GM23338 (cell line): ENCODE measurements at regions not wholly inside any gene's neighbourhood (a gene's known extent, or its start where the extent isn't known, plus 50 kb on each side); places are given as distances from the start of the nearest gene placed in this dataset.

ENCODE experiments used
- ATAC-seq: fragments of 200-7000 bp; cut with Tn5 transposase; 3 replicates; pipeline ENCODE4 v1.9.1; 2020
- DNase-seq: peaks from one replicate; pipeline ENCODE4 v3.0.0-alpha.2; 2015; ENCODE audit warnings: low spot score
- H2AFZ ChIP-seq: fragments of 200-600 bp; sonication (generic); 2 replicates; pipeline ENCODE4 v1.8.0; 2016; ENCODE audit warnings: antibody characterized with exemption, mild to moderate bottlenecking, moderate library complexity
- H3F3A ChIP-seq: fragments of 200-600 bp; sonication (generic); replicated peaks from 2 replicates; pipeline ENCODE4 v1.8.0; 2017; ENCODE audit warnings: antibody characterized with exemption, mixed run types, low read depth
- H3K27ac ChIP-seq: fragments of 200-600 bp; sonication (generic); 2 replicates; pipeline ENCODE4 v1.6.1; 2016; ENCODE audit warnings: low read depth
- H3K27me3 ChIP-seq: fragments of 200-600 bp; sonication (generic); 2 replicates; pipeline ENCODE4 v1.8.0; 2016; ENCODE audit warnings: mild to moderate bottlenecking, mixed run types, moderate library complexity; ENCODE audit not compliant: insufficient read depth
- H3K36me3 ChIP-seq: fragments of 200-600 bp; sonication (generic); 2 replicates; pipeline ENCODE4 v1.8.0; 2016; ENCODE audit warnings: mild to moderate bottlenecking; ENCODE audit not compliant: insufficient read depth
- H3K4me1 ChIP-seq: fragments of 200-600 bp; sonication (generic); 2 replicates; pipeline ENCODE4 v1.8.0; 2016; ENCODE audit warnings: mild to moderate bottlenecking, moderate library complexity; ENCODE audit not compliant: insufficient read depth
- H3K4me2 ChIP-seq: fragments of 200-600 bp; sonication (generic); 2 replicates; pipeline ENCODE4 v1.7.1; 2017; ENCODE audit warnings: mixed run types
- H3K4me3 ChIP-seq: fragments of 200-600 bp; sonication (generic); 2 replicates; pipeline ENCODE4 v1.6.1; 2016; ENCODE audit warnings: mixed run types
- H3K79me2 ChIP-seq: fragments of 200-600 bp; sonication (generic); replicated peaks from 2 replicates; pipeline ENCODE4 v1.8.0; 2017; ENCODE audit warnings: mild to moderate bottlenecking; ENCODE audit not compliant: insufficient read depth
- H3K9me2 ChIP-seq: fragments of 200-600 bp; sonication (generic); 2 replicates; pipeline ENCODE4 v1.8.0; 2017; ENCODE audit not compliant: insufficient read depth
- H4K20me1 ChIP-seq: fragments of 200-600 bp; sonication (generic); replicated peaks from 2 replicates; pipeline ENCODE4 v1.8.0; 2017; ENCODE audit warnings: mild to moderate bottlenecking; ENCODE audit not compliant: insufficient read depth
- H3K27ac Mint-ChIP-seq: 2 replicates; pipeline ENCODE4 v1.8.0; 2020; ENCODE audit warnings: inconsistent platforms, mild to moderate bottlenecking, moderate library complexity, mixed read lengths
- H3K27me3 Mint-ChIP-seq: 3 replicates; pipeline ENCODE4 v1.8.0; 2022; ENCODE audit warnings: low read depth, mild to moderate bottlenecking, moderate library complexity, mixed read lengths, inconsistent platforms; ENCODE audit not compliant: insufficient read depth, poor library complexity
- H3K36me3 Mint-ChIP-seq: 3 replicates; pipeline ENCODE4 v1.8.0; 2021; ENCODE audit warnings: low read depth, mild to moderate bottlenecking, inconsistent platforms, moderate library complexity, mixed read lengths
- H3K4me1 Mint-ChIP-seq: 3 replicates; pipeline ENCODE4 v1.8.0; 2020; ENCODE audit warnings: mild to moderate bottlenecking, inconsistent platforms, mixed read lengths
- H3K4me3 Mint-ChIP-seq: 3 replicates; pipeline ENCODE4 v1.8.0; 2021; ENCODE audit warnings: moderate library complexity, mild to moderate bottlenecking, inconsistent platforms, mixed read lengths
- H3K9me3 Mint-ChIP-seq: 3 replicates; pipeline ENCODE4 v1.8.0; 2020; ENCODE audit warnings: moderate library complexity, mild to moderate bottlenecking, inconsistent platforms, mixed read lengths
- CREB1 ChIP-seq: fragments of 250-450 bp; sonication (Bioruptor Pico); IDR thresholded peaks from 2 replicates; pipeline ENCODE4 v1.5.0; 2020; ENCODE audit warnings: low read depth, mild to moderate bottlenecking, moderate library complexity
- CTCF ChIP-seq, 2 experiments: fragments of 200-600 bp in 1 of 2; sonication (generic) in 1 of 2; conservative IDR thresholded peaks; 2 replicates each; pipeline versions ENCODE4 v1.5.1 to v1.6.1; 2016 to 2017; ENCODE audit warnings: antibody characterized with exemption in 2 of 2, low read depth in 2 of 2, mild to moderate bottlenecking in 2 of 2, moderate library complexity in 1 of 2
- EZH2 ChIP-seq: fragments of 200-600 bp; sonication (generic); IDR thresholded peaks from one replicate; pipeline ENCODE4 v1.8.0; 2017; ENCODE audit warnings: antibody characterized with exemption, mild to moderate bottlenecking, low read depth; ENCODE audit not compliant: unreplicated experiment
- EZH2phosphoT487 ChIP-seq: fragments of 200-600 bp; sonication (generic); IDR thresholded peaks from one replicate; pipeline ENCODE4 v1.8.1; 2018; ENCODE audit warnings: antibody characterized with exemption; ENCODE audit not compliant: unreplicated experiment
- JUNB ChIP-seq: IDR thresholded peaks from one replicate; pipeline ENCODE4 v1.6.1; 2016; ENCODE audit warnings: antibody characterized with exemption; ENCODE audit not compliant: unreplicated experiment
- NANOG ChIP-seq: IDR thresholded peaks from 2 replicates; pipeline ENCODE4 v1.6.1; 2016; ENCODE audit warnings: antibody characterized with exemption, borderline replicate concordance
- POLR2AphosphoS5 ChIP-seq: IDR thresholded peaks from 2 replicates; pipeline ENCODE4 v1.6.1; 2016; ENCODE audit warnings: antibody characterized with exemption, low read depth
- STAT1 ChIP-seq: IDR thresholded peaks from one replicate; pipeline ENCODE4 v1.6.1; 2016; ENCODE audit warnings: antibody characterized with exemption; ENCODE audit not compliant: unreplicated experiment
- ZNF114 ChIP-seq: fragments of 250-450 bp; sonication (Bioruptor Pico); IDR thresholded peaks from 2 replicates; pipeline ENCODE4 v1.5.0; 2020; ENCODE audit warnings: mild to moderate bottlenecking, moderate library complexity
- ZNF331 ChIP-seq: fragments of 250-450 bp; sonication (Bioruptor Pico); IDR thresholded peaks from 2 replicates; pipeline ENCODE4 v1.5.0; 2020; ENCODE audit warnings: low read depth, mild to moderate bottlenecking, moderate library complexity
- ZNF462 ChIP-seq: fragments of 250-450 bp; sonication (Bioruptor Pico); IDR thresholded peaks from 2 replicates; pipeline ENCODE4 v1.5.0; 2020; ENCODE audit warnings: mild to moderate bottlenecking, moderate library complexity
- TF ChIP-seq, protein P1 (sequence below): IDR thresholded peaks from one replicate; pipeline ENCODE4 v1.6.1; 2018; ENCODE audit warnings: antibody characterized with exemption; ENCODE audit not compliant: unreplicated experiment
- TF ChIP-seq, protein P2 (sequence below): IDR thresholded peaks from 2 replicates; pipeline ENCODE4 v1.6.1; 2016; ENCODE audit warnings: antibody characterized with exemption

- Histone ChIP-seq H3K36me3 (no peaks in the 10 kb centered on the region), H3K9me2 (no peaks in the 10 kb centered on the region), H4K20me1 (no peaks in the 10 kb centered on the region), H3F3A (no peaks in the 10 kb centered on the region), H3K79me2 (no peaks in the 10 kb centered on the region), H3K27me3 (no peaks in the 10 kb centered on the region), H3K27ac (no peak overlapping the region), H2AFZ (no peak overlapping the region), H3K4me1 (no peaks in the 10 kb centered on the region), H3K4me2 (no peak overlapping the region), H3K4me3 (no peak overlapping the region)
- H3K4me3 Mint-ChIP-seq = no peak overlapping the region
- no peaks in the 10 kb centered on the region for H3K4me1 Mint-ChIP-seq
- H3K27me3 Mint-ChIP-seq = no peaks in the 10 kb centered on the region
- TF ChIP-seq EZH2phosphoT487 (no peak), ZNF114 (CRISPR knock-in tag) (no peak), EZH2 (no peak), JUNB (no peak), CTCF (conservative IDR thresholded peaks at IDR 0.05; ENCODE audit: low read depth in 2 of 2) (no peak), ZNF462 (CRISPR knock-in tag) (no peak), NANOG (no peak), POLR2AphosphoS5 (no peak), ZNF331 (CRISPR knock-in tag) (no peak), CREB1 (CRISPR knock-in tag) (no peak), STAT1 (no peak)
- TF ChIP-seq, protein P1, sequence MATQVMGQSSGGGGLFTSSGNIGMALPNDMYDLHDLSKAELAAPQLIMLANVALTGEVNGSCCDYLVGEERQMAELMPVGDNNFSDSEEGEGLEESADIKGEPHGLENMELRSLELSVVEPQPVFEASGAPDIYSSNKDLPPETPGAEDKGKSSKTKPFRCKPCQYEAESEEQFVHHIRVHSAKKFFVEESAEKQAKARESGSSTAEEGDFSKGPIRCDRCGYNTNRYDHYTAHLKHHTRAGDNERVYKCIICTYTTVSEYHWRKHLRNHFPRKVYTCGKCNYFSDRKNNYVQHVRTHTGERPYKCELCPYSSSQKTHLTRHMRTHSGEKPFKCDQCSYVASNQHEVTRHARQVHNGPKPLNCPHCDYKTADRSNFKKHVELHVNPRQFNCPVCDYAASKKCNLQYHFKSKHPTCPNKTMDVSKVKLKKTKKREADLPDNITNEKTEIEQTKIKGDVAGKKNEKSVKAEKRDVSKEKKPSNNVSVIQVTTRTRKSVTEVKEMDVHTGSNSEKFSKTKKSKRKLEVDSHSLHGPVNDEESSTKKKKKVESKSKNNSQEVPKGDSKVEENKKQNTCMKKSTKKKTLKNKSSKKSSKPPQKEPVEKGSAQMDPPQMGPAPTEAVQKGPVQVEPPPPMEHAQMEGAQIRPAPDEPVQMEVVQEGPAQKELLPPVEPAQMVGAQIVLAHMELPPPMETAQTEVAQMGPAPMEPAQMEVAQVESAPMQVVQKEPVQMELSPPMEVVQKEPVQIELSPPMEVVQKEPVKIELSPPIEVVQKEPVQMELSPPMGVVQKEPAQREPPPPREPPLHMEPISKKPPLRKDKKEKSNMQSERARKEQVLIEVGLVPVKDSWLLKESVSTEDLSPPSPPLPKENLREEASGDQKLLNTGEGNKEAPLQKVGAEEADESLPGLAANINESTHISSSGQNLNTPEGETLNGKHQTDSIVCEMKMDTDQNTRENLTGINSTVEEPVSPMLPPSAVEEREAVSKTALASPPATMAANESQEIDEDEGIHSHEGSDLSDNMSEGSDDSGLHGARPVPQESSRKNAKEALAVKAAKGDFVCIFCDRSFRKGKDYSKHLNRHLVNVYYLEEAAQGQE = no peak
- TF ChIP-seq, protein P2, sequence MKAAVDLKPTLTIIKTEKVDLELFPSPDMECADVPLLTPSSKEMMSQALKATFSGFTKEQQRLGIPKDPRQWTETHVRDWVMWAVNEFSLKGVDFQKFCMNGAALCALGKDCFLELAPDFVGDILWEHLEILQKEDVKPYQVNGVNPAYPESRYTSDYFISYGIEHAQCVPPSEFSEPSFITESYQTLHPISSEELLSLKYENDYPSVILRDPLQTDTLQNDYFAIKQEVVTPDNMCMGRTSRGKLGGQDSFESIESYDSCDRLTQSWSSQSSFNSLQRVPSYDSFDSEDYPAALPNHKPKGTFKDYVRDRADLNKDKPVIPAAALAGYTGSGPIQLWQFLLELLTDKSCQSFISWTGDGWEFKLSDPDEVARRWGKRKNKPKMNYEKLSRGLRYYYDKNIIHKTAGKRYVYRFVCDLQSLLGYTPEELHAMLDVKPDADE = no peak
- peaks cover 4% of the 10 kb centered on the region; the same call in 1 of the 3 replicates for H3K36me3 Mint-ChIP-seq
- no peak overlapping the region for H3K27ac Mint-ChIP-seq
- DNase-seq = no peak
- ATAC-seq = no peak
- H3K9me3 Mint-ChIP-seq = peaks cover 71% of the 10 kb centered on the region
Measured at GRCh38 chr2:5352286-5352685, 339.9 kb upstream of the SOX11 start.
